EH (cell line): ENCODE measurements at regions not wholly inside any gene's neighbourhood (a gene's known extent, or its start where the extent isn't known, plus 50 kb on each side); places are given as distances from the start of the nearest gene placed in this dataset.
"Not testable (repeated sequence)": the region's sequence is repeated elsewhere in the genome, so short reads cannot be mapped to it uniquely, and the experiment has no call there.

ENCODE experiments used
- DNase-seq: peaks from one replicate; pipeline ENCODE4 v3.0.0-alpha.2; 2015; ENCODE audit warnings: low read depth

- no peak for DNase-seq
Observed at GRCh38 chr1:242629396-242629795, 104.9 kb upstream of the PLD5 start.

- no peak for DNase-seq
Observed at GRCh38 chr1:242623756-242624155, 99.3 kb upstream of the PLD5 start.

GRCh38 chr1:242623119-242623518 lies 98.6 kb upstream of the PLD5 start:
- no peak for DNase-seq

- no peak for DNase-seq
Observed at GRCh38 chr1:242613266-242613815, 88.8 kb upstream of the PLD5 start.

GRCh38 chr1:242610209-242610608 lies 85.7 kb upstream of the PLD5 start:
- no peak for DNase-seq

GRCh38 chr1:242605521-242605920 lies 81.0 kb upstream of the PLD5 start:
- no peak for DNase-seq

- DNase-seq: no peak
Observed at GRCh38 chr1:242602001-242602400, 77.5 kb upstream of the PLD5 start.

GRCh38 chr1:242593756-242594155 lies 69.3 kb upstream of the PLD5 start:
- not testable (repeated sequence) for DNase-seq

GRCh38 chr1:242586360-242586680 lies 61.8 kb upstream of the PLD5 start:
- no peak for DNase-seq

GRCh38 chr1:242585616-242586359 lies 61.3 kb upstream of the PLD5 start:
- no peak for DNase-seq

GRCh38 chr1:242582669-242583068 lies 58.2 kb upstream of the PLD5 start:
- no peak for DNase-seq

- DNase-seq: no peak
Observed at GRCh38 chr1:242579528-242580235, 55.2 kb upstream of the PLD5 start.
